ENCODE measurements at regions not wholly inside any gene's neighbourhood (a gene's known extent, or its start where the extent isn't known, plus 50 kb on each side); places are given as distances from the start of the nearest gene placed in this dataset.
A peak's percentile ranks its signal among the peaks of the same experiment; 100 is the strongest.

DNA sequence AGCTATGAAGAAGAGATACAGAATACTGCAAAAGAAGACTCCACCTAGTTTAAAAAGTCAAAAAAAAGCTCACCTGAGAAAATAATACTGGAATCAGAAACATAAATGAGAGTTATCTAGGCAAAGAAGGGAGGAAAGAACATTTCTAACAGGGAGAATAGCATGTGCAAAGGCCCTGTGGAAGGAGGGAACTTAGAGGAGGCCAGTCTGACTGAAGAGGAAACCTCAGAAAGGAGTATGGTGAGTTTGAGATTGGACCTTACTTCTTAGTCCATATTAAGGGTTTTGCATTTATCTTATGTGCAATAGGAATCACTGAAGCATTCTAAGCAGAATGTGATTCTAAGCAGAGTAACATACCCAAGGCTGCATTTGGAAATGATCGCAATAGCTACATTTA, 193.2 kb downstream of the LNPK start:
- TF ChIP-seq GATA3 (IDR thresholded peaks at IDR 0.05; ENCODE audit: low read depth, low read length): no peak
- no peak for TF ChIP-seq GATA2 (IDR thresholded peaks at IDR 0.05; ENCODE audit: low read depth, low read length)

GRCh38 chr2:175808078-175808477, 194.0 kb downstream of the LNPK start:
- TF ChIP-seq GATA3 (IDR thresholded peaks at IDR 0.05; ENCODE audit: low read depth, low read length) (no peak), GATA2 (IDR thresholded peaks at IDR 0.05; ENCODE audit: low read depth, low read length) (no peak)

- TF ChIP-seq GATA3 (IDR thresholded peaks at IDR 0.05; ENCODE audit: low read depth, low read length): peak; percentile 75
- peak; percentile 76 for TF ChIP-seq GATA2 (IDR thresholded peaks at IDR 0.05; ENCODE audit: low read depth, low read length)
Observed at GRCh38 chr2:175807031-175807873, 194.8 kb downstream of the LNPK start.

DNA sequence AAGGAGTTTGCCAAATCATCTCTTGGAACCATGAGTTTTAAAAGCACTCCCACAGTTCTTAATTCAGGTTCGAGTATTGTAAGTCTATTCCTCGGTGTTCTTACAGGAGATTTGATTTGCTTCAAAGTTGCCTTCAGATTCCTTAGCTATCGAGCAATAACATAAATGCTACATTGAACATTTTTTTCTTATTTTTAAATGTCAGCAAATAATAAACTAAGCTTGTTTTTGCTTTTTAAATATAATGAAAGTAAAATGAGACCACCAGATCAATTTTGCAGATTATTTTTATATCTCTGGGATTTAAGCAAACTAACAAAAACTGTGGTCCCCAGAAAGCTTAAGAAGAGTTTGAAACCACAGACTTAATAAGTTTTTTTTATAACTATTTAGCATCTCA, 195.5 kb downstream of the LNPK start:
- TF ChIP-seq GATA3 (IDR thresholded peaks at IDR 0.05; ENCODE audit: low read depth, low read length): no peak
- TF ChIP-seq GATA2 (IDR thresholded peaks at IDR 0.05; ENCODE audit: low read depth, low read length): no peak

DNA sequence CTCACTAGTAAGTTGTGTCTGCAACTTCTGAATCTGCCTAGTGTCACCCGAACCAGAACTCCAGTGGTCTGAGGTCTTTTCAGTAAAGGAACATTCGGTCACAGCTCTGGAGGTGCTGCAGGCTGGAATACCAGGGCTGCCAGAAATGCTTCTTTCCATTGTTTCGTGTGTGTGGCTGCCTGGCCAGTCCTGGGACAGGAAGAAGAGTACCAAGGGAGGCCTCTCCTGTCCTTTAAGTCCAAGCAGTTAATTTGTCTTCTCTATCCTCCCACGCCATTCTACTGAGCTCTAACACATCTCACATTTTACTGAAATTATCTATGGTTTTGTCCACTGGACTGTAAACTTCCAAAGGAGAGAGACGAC, 196.0 kb downstream of the LNPK start:
- TF ChIP-seq GATA2 (IDR thresholded peaks at IDR 0.05; ENCODE audit: low read depth, low read length) (no peak), GATA3 (IDR thresholded peaks at IDR 0.05; ENCODE audit: low read depth, low read length) (no peak)

DNA sequence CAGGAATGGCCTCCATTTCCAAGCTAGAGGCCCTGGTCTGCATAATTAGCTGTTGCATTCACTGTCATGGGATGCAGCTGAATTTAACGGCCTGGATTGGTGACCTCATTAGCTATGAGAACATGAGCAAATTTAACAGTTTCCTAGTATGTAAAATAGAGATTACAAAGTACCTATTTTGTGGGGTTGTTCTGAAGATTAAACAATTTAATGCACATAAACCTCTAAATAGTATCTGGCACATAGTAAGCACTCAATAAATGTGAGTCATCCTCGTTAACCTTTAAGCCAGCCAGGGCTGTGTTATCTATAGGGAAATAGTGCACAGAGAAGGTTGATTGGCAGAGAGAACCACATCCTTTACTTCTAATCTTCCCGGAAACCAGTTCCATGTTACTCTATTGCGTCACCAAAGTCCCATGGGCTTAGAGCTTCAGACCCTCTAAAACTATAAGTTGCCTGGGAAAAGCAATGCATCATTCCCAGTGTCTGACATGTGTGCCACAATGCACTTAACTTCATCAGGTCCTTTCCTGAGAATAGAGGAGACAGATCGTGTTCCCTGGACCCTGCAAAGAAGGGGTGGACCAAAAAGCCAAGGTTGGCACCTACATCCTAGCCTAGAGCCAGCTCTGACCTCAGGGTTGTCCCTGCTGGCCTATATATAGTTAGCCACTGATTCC, 196.5 kb downstream of the LNPK start:
- no peak for TF ChIP-seq GATA2 (IDR thresholded peaks at IDR 0.05; ENCODE audit: low read depth, low read length)
- TF ChIP-seq GATA3 (IDR thresholded peaks at IDR 0.05; ENCODE audit: low read depth, low read length): no peak

DNA sequence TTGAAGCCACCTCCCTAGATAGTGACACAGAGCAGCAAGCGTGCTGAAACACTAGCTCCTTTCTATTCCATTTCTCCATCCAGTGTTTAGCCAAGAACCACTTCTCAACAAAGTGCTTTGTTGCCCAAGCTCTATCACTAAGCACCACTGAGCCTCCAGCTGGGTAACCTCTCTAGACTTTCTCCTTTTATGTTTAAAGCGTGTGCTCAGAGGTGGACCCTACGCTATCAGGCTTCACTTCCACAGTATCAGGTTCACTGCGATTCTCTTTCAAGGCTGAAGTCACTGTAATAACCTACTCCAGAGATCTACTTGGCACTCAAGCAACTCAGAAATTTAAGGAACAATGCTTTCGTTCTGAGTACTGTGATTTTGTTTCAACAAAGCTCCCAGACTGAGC, 197.9 kb downstream of the LNPK start:
- TF ChIP-seq GATA2 (IDR thresholded peaks at IDR 0.05; ENCODE audit: low read depth, low read length) (no peak), GATA3 (IDR thresholded peaks at IDR 0.05; ENCODE audit: low read depth, low read length) (no peak)

- TF ChIP-seq GATA3 (IDR thresholded peaks at IDR 0.05; ENCODE audit: low read depth, low read length) (no peak), GATA2 (IDR thresholded peaks at IDR 0.05; ENCODE audit: low read depth, low read length) (no peak)
Observed at GRCh38 chr2:175793648-175794047, 208.4 kb downstream of the LNPK start.

DNA sequence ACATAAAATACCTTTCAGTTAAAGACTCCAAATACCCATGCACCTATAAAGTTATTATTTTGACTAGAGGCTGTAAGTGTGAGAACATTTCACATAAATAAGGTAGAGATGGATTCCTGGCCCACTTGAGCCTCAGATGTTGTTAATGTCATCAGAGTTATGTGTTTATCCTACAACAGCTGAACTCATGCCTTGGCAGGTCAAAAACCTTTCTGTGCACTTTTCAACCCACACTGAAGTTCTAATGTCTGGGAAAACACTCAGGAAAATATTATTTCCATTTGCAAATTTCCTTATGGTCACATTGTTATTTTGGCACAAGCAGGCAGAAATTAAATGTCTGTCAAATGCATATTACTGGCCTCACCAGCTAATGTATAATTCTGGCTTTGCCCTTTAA, 209.2 kb downstream of the LNPK start:
- TF ChIP-seq GATA3 (IDR thresholded peaks at IDR 0.05; ENCODE audit: low read depth, low read length): no peak
- no peak for TF ChIP-seq GATA2 (IDR thresholded peaks at IDR 0.05; ENCODE audit: low read depth, low read length)

DNA sequence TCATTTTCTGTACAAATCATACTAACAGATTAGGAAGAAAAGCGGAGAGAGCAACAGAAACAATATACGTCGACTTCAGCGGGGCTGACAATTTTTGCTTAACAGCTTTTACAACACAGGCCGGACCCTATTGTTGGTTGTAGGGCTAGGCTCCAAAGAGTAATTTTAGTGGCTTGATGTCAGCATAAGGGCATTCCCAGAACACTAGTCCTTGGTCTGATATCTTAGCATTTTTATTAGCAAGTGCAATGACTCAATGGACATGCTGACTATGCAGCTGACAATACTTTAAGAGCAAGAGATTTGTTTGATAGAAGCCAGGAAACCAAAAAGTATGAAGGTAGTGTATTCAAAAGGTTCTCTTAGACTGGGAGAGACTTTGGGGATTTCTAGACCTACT, 209.9 kb downstream of the LNPK start:
- TF ChIP-seq GATA2 (IDR thresholded peaks at IDR 0.05; ENCODE audit: low read depth, low read length): no peak
- TF ChIP-seq GATA3 (IDR thresholded peaks at IDR 0.05; ENCODE audit: low read depth, low read length): no peak

- TF ChIP-seq GATA2 (IDR thresholded peaks at IDR 0.05; ENCODE audit: low read depth, low read length): no peak
- TF ChIP-seq GATA3 (IDR thresholded peaks at IDR 0.05; ENCODE audit: low read depth, low read length): no peak
Observed at GRCh38 chr2:175786471-175787124, 215.5 kb downstream of the LNPK start.

GRCh38 chr2:175769200-175769599, 232.9 kb downstream of the LNPK start:
- no peak for TF ChIP-seq GATA3 (IDR thresholded peaks at IDR 0.05; ENCODE audit: low read depth, low read length)
- no peak for TF ChIP-seq GATA2 (IDR thresholded peaks at IDR 0.05; ENCODE audit: low read depth, low read length)

DNA sequence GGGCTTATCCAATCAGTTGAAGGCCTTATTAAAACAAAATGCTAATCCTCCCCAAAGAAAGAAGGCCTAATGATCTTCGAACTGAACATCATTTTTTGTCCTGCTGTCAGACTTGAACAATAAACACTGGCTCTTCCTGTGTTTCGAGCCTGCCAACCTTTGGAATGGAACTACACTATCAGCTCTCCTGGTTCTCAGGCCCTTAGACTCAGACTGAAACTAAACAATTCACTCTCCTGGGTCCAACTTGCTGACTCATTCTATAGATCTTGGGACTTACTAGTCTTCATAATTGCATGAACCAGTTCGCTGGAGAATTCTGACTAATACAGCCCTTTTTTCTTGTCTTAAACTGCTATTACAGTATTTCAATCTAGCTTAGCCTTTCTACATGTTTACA, 235.2 kb downstream of the LNPK start:
- no peak for TF ChIP-seq GATA2 (IDR thresholded peaks at IDR 0.05; ENCODE audit: low read depth, low read length)

DNA sequence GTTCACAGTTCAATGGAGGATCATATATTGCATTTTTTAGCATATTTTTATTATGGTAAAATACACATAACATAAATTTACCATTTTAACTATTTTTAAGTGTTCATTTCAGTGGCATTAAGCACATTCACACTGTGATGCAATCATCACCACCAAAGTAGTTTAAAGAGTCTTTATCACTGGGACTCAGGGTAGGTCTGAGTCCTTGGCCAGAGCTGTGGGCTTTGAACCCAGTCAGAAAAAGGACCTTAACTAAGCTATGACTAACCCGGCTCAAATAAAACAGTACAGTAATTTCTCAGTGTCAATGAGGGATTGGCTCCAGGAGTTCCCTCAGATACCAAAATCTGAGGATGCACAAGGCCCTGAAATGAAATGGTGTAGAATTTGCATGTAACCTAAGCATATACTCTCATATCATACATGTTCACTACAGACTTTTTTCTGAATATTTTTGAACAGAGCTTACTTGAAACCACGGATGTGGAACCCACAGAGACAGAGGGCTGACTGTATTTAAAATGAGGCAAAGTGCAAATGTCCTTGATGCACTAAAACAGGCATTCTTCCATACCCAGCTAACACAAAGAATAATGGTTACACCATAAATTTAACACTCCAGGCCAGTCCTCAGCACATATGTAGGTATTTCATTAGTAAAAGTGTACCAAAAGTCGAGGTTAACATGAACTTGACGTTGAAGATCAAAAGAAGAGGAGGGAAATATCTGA, 246.2 kb downstream of the LNPK start:
- no peak for TF ChIP-seq GATA2 (IDR thresholded peaks at IDR 0.05; ENCODE audit: low read depth, low read length)
- TF ChIP-seq GATA3 (IDR thresholded peaks at IDR 0.05; ENCODE audit: low read depth, low read length): no peak

All from SH-SY5Y (cell line).